HG03139 (cell line): ENCODE measurements at regions not wholly inside any gene's neighbourhood (a gene's known extent, or its start where the extent isn't known, plus 50 kb on each side); places are given as distances from the start of the nearest gene placed in this dataset.
"Not testable (repeated sequence)": the region's sequence is repeated elsewhere in the genome, so short reads cannot be mapped to it uniquely, and the experiment has no call there.

Experiments
- ATAC-seq: cut with Tn5 transposase; IDR thresholded peaks from one replicate; pipeline ENCODE4 v1.9.1; 2021; ENCODE audit not compliant: unreplicated experiment

DNA sequence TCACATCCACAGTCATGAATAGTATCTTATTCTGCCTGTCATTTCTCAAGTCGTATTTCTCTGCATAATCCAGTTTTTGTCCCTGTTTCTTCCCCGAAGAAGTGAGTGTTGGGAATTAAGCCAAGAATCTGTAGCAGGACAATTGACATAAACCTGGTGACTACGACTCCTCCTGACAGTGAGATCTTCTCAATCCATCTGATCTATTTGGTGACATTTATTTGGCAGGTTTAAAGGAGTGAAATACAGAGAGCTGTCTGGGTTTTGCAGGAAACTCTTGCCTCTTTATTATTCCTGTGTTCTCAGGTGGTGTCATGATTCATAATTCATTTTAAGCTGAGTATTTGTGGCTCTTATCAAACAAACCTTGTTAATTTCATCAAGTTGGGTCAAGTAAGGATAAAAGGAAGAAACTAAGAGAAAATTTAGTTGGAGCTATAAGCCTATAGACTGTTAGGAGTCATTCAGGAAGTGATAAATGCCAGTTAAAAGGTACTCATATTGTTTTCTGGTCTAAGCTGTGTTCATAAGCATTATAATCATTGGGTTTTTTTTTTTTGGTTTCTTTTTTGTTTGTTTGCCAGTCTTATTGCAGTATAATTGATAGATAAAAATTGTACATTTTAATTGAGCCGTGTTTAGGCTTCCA, 95.9 kb upstream of the PCSK1 start:
- ATAC-seq, result no peak

DNA sequence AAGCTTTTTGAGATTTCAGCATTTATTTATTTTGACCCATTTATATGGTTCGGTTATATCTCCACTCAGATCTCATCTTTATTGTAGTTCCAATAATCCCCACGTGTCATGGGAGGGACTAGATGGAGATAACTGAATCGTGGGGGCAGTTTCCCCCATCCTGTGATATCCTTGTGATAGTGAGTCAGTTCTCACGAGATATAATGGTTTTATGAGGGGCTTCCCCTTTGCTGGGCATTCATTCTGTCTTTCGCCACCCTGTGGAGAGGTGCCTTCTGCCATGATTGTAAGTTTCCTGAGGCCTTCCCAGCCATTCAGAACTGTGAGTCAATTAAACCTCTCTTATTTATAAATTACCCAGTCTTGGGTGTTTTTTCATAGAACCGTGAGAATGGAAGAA, 96.5 kb upstream of the PCSK1 start:
- ATAC-seq, result no peak

DNA sequence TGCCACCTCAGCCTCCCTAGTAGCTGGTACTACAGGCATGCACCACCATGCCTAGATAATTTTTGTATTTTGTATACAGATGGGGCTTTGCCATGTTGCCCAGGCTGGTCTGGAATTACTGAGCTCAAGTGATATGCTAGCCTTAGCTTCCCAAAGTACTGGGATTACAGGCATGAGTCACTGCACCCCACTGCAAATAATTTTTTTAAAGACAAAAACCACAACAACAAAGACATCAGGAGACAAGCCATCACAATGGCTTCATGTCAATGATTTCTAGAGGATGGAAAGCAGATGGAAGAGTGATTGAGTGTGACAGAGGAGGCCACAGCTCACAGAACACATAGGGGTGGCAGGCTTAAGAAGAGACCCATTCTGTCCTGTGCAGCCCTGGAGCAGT, 97.9 kb upstream of the PCSK1 start:
- no peak for ATAC-seq

DNA sequence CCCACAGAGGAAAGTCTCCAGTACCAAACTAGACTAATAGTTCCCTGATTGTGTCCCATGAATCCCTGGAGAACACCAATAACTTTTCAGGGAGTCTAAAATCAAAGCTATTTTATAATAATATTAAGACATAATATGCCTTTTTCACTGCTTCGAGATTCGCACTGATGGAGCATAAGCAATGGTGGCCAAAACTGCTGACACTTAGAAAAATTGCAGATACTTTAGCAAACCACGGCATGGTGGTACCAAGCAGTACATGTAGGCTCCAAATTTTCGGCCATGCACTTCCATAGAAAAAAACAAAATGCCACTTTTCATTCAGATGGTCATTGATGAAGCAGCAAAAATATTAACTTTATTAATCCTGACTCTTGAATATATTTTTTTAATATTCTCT, 100.3 kb upstream of the PCSK1 start:
- no peak for ATAC-seq

DNA sequence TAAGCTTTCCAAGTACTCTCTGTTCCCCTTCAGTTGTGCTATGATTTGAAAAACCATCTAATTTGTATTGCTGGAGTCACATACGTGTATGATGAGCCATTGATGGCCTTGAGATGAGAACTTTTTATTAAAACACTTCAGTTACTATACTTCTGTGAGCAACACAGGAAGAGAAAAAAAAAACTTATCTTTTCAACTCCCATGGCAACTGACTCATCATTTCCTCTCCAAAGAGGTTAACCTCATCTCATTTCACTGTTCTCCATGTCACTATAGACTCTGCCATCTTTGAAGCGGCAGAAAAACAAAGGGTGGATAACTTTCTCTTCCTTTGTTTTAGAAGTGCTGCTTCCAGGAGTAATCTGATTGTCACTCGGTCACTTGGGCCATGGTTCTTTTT, 104.3 kb upstream of the PCSK1 start:
- no peak for ATAC-seq

DNA sequence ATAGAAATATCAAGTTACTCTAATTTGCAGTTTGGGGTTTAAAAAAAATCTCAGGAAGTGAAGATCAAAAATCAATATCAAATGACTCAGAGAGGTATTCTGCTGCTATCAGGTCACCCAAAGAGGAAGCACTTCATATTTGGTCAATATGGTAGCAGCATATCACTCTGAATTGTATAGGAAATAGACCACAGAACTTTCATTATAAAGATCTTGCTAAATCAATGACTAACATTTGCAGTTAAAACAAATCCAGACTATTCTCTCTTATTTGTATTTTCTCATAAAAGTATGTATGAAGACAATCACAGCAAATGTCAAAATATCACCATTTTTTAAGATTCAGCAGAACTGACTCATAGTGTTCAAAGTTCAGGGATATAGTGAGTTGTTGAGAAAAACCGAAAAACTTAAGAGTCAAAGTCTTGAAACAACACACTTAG, 105.8 kb upstream of the PCSK1 start:
- no peak for ATAC-seq

DNA sequence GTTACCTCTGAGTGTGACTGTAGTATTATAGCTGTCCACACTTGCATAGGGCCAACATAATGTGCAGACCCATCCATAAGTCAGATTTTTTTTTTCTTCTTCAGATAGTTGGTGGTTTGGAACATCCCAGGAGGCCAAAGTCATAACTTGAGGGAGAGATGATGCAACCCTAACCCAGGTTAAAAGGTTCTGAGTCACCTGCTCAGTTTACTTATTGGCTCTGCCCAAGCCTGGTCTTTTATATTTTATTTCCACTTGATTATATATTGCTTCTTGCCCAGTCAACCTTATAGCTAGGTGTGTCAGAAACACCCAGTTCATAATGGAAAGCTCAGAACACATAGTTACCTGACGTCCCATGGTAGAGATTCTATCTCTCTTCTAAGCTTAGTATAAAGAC, 113.1 kb upstream of the PCSK1 start:
- ATAC-seq, result no peak

DNA sequence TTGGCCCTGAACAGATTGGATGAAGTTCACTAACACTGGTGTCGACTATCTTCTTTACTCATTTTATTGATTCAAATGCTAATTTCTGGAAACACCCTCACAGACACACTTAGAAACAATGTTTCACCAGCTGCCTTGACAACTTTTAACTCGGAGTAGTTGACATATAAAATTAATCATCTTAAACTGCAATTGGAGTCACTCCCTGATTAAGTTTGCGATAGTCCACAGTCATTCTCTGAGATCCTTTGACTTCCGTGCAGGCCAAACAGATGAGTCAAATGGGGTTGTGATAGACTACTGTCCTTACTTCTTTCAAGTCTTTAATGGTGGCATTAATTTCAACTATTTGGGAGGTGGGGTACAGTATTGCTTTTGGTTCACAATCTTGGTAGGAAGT, 114.4 kb upstream of the PCSK1 start:
- no peak for ATAC-seq

DNA sequence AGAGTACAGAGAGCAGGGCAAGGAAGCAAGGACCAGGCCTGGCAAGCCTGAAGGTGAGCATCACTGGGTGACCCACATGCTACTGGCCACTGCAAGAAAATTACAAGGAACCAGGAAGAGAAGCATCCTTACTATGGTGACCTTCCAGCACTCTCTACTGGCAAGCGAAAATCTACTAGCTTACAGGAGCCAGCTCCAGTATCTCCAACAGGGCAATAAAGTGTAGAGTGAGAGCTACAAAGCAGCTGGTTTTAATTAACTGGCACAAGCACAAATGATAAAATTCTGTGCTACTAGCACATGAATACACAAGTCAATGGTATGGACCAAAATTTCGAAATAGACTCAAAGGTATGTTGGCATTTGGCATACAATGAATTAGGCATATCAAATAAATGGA, 113.3 kb upstream of the CAST start:
- ATAC-seq, result no peak

DNA sequence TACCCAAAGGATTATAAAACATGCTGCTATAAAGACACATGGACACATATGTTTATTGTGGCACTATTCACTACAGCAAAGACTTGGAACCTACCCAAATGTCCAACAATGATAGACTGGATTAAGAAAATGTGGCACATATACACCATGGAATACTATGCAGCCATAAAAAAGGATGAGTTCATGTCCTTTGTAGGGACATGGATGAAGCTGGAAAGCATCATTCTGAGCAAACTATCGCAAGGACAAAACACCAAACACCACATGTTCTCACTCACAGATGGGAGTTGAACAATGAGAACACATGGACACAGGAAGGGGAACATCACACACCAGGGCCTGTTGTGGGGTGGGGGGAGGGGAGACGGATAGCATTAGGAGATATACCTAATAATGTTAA, 101.3 kb upstream of the CAST start:
- ATAC-seq, result not testable (repeated sequence)

DNA sequence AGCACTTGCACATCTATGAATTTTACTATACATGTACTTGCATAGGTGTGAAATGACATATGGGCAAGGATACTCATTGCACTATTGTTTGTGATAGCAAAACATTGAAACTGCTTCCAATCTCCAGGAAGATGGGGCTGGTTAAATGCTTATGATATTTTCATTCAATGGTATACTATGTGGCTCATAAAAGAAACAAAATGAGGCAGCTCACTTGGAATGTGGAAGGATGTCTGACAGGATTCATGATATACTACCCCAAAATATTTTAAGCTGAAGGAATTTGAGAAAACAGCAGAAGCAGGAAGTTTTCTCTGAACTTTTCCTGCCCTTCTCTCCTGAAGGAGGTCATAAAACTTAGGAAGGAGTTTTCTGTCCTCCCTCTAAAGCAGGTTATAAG, 99.6 kb upstream of the CAST start:
- ATAC-seq, result no peak

DNA sequence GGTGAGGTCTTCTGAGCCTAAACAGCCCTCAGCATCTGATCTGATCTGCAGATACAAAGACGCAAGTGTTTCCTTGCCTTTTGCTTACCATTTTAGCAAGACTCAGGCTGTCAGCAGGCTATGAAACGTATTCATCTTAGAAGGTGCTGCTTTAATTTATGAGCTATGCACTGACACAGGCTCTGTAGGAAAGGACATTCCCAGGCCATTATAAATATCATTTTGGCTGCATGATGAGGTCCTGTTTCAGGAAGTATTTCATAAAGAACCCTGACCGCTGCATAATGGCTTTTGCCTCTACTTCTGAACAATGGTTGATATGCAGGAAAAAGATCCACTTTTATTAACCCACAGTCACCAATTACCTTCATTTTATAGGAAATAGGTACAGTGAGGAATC, 98.4 kb upstream of the CAST start:
- no peak for ATAC-seq

DNA sequence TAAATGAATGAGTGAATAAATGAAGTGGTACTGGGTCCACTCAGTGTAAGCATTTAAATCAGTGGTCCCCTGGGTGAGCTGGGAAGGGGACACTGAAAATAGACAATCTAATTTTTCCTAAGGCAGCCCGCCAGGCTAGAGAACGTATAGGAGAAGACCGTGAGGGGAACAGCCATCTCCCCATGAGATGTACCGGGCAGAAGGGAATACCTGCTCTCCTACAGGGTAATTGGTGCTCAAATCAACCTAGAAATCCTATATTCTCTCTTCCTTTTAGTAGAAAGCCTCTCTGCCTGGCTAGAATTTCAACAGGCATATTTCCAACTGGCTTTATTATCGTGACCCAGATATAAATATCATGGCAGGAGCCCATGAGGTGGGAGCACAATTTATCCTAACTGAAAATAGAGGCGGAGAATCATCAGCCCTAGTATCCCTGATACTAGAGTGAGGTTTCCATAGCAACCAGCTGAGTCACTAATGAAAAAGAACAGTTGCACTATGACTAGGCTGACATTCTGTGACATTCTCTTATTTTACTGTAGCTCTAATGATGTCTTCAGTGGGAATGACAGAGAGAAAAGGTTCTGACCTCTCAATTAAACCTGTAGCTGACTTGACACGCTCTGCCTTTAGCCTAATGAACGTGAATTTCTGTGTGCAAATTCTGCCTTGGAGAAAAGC, 96.5 kb upstream of the CAST start:
- no peak for ATAC-seq

DNA sequence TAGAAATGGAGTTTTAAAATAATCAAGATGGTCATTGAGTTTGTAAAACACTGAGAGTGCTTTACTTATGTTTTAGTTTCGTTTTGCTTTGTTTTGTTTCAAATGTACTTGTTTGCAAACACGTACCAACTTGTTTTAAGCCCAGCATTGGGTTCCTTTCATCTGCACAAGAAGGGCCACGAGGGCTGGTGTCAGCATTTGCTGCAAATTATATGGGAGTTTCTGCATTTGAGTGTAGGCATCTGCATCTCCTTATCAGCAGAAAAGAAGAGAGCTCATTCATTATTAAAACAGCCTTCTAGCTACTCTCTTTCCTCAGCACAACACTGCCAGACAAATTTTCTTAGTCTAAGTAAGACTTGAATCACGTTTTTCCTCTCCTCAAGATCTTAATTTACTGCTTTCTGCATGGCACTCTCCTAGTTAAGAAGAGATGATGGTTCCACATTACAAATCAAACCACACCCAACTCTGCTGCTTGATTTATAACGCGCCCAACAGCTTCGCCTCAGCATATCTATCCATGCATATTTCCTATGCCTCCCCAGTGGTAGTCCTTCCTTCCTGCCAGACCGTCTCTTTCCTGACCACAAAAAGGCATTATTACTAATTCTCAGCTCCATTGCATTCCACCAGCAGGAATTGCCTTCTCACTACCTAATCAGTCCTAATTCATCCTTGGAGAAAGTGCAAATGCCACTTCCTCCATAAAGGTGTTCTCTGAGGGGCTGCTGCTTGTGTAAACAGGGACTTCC, 95.2 kb upstream of the CAST start:
- no peak for ATAC-seq

DNA sequence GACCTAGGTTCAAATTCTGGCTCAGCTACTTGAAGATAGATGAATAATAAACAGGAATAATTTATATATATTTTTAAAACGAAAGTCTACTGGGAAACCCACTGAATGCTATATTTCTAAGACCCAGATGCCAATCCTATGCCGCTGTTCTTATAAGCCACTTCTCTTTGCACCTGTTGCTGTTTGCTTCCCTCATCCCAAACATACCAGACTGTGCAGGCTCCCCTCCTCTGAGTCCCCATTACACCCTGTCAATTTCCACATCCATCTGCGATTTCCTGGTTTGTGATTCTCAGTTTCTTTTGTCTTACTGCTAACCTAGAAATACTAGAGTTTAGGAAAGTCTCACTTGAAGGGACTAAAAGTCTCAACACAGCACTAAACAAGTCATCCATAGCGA, 92.8 kb upstream of the CAST start:
- no peak for ATAC-seq

DNA sequence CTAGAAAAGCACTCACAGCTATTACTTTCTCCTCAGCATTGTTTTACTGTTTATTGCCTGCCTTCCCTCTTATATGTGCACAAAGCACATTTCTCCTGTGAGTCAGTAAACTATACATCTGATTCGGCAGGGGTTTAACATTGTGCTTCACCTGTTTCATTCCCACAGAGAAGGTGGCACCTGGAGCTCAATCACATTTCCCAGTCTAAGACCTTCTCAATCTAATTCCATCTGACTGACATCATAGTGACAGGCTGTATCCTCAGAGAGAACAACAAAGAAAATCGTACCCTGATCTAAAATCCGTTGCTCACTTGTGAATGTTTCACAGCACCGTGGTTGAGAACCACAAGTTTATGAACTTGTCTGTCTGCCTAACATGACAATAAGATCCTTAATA, 92.4 kb upstream of the CAST start:
- ATAC-seq, result no peak

DNA sequence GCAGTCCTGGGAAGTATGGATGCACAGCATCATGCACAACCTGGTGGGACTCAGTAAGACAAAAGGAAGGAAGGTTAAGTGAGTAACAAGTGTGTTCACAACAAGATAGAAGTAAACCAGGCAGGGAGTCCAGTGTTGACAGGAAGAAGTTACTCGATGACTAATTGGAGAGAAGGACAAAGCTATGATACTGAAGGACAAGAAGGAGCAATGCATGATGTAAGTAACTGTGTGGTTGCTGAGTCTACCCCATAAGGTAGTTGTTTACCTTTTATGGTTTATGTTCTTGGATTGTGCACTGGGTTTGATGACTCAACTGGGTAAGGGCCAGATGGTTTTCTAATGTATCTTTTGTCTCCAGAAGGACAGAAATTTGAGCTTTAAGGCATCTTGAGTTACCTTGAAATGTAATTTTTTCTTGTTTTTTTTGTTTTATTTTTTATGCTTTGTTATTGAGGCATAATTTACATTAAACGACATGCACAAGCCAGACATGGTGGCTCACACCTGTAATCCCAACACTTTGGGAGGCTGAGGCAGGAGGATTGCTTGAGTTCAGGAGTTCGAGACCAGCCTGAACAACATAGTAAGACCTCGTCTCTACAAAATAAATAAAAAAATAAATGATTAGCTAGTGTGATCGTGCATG, 89.2 kb upstream of the CAST start:
- no peak for ATAC-seq

DNA sequence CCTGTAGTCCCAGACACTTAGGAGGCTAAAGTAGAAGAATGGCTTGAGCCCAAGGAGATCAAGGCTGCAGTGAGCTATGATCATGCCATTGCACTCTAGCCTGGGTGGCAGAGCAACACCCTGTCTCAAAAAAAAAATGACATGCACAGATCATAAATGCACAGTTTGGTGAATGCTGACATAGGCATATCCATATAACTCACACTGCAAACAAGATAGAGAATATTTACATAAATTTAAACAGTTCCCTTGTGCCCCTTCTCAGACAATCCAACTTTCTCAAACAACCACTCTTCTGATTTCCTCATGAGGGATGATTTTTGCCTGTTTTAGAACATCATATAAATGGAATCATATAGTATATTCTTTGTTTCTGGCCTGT, 88.7 kb upstream of the CAST start:
- ATAC-seq, result no peak

DNA sequence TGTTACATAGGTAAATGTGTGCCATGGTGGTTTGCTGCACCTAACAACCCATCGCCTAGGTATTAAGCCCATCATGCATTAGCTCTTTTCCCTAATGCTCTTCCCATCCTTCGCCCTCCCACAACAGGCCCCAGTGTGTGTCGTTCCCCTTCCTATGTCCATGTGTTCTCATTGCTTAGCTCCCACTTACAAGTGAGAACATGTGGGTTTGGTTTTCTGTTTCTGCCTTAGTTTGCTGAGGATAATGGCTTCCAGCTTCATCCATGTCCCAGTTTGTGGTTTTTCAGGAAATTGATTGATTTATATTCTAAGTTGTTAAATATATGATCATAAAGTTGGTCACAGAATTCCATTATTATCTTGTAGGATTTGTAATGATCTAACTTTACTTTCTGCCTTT, 85.3 kb upstream of the CAST start:
- no peak for ATAC-seq

DNA sequence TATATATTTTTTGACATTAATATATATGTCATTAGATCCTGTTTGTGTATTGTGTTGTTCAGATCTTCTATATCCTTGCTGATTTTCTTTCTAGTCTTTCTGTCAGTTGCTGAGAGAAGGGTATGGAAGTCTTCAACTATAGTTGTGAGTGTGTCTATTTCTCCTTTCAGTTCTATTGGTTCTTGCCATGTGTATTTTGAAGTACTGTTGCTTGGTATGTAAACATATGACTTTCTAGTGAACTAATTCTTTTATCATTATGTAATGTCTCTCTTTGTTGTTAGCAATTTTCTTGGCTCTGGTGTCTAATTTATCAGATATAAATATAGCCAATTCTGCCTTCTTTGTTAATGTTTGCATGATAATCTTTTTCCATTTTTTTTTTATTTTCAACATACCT, 84.3 kb upstream of the CAST start:
- no peak for ATAC-seq

DNA sequence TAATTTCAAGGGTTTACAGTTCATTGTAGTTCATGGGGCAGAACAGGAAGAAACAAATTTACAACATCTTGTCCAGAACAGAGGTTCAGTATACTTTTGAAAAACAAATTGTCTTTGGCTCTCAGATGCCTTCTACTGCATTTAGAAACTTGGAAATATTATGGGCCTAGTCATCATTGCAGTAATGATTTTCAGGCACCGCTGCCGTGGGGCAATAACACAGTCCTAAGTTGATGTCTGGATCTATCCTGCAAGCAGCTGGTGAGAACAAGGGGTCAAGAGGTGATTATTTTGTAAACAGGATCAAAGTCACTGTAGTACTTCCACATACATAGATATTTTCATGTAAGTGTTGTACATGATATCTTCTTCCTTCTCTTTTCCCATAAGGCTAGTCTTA, 82.5 kb upstream of the CAST start:
- ATAC-seq, result no peak

DNA sequence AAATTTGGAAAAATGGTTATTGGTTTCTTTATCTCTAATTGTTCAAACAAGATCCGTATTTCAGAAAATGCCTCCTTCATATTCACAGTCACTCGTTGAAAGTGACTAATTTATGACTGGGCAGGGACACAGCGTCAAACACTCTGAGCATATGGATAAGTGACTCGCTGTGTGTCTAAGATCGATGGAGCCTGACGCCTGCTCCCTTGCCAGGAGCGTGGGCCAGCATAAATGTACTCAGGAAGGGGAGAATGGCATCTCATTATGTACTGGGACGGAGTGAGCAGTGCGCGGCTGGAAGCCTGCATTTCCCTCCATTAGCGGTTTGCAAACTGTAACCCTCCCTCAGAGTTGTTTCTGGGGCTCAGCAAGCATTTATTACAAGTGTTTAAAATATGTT, 79.8 kb upstream of the CAST start:
- no peak for ATAC-seq
